Body of pancreas (tissue), 4 donors: ENCODE measurements at regions not wholly inside any gene's neighbourhood (a gene's known extent, or its start where the extent isn't known, plus 50 kb on each side); places are given as distances from the start of the nearest gene placed in this dataset.

ENCODE experiments used
- POLR2A ChIP-seq, 3 donors: fragments of 450-650 bp; IDR thresholded peaks; one replicate each; pipeline ENCODE4 v1.6.1; 2016; ENCODE audit warnings: antibody characterized with exemption in 3 of 3, mild to moderate bottlenecking in 2 of 3
- TF ChIP-seq, protein P1 (sequence below), 7 experiments: fragments of 450-650 bp in 4 of 7; fragments of 200-600 bp in 3 of 7; sonication (generic) in 3 of 7; IDR thresholded peaks; one replicate each; pipeline ENCODE4 v1.5.1; 2016 to 2019; ENCODE audit warnings: antibody characterized with exemption in 7 of 7

DNA sequence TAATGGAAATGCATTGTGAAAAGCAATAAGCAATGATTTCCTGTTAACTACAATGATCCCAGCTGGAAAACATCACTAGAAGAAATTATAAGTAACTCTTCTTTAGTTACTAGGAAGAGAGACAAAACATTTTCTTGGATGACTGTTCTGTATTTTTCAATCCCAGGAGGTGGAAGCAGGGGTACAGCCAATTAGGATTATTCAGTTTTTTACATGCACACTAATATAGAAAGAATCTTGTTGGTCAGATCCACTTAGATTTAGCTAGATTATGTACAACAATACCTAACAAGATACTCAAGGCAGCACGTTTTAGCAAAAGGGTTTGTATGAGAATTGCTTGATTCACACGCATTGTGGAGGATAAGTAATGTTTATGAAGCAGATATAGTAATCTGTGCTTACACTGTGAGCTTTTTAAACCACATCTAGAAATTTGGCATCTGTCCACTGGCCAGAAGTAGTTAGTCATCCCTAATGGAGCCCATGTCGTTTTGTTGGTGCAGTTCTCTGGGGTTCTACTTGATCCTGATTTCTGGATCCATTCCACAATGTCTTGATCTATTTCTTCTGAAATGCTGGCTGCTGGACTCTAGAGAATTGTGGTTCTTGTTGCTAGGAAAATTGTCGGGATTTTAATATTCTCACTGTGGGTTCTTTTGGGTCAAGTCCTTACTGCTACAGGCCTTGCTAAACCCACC lies 199.7 kb downstream of the ADCYAP1 start:
- TF ChIP-seq, protein P1, sequence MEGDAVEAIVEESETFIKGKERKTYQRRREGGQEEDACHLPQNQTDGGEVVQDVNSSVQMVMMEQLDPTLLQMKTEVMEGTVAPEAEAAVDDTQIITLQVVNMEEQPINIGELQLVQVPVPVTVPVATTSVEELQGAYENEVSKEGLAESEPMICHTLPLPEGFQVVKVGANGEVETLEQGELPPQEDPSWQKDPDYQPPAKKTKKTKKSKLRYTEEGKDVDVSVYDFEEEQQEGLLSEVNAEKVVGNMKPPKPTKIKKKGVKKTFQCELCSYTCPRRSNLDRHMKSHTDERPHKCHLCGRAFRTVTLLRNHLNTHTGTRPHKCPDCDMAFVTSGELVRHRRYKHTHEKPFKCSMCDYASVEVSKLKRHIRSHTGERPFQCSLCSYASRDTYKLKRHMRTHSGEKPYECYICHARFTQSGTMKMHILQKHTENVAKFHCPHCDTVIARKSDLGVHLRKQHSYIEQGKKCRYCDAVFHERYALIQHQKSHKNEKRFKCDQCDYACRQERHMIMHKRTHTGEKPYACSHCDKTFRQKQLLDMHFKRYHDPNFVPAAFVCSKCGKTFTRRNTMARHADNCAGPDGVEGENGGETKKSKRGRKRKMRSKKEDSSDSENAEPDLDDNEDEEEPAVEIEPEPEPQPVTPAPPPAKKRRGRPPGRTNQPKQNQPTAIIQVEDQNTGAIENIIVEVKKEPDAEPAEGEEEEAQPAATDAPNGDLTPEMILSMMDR (IDR thresholded peaks at IDR 0.05), result no peak
- no peak for TF ChIP-seq POLR2A (IDR thresholded peaks at IDR 0.05)
